SK-N-SH (cell line): ENCODE measurements at regions not wholly inside any gene's neighbourhood (a gene's known extent, or its start where the extent isn't known, plus 50 kb on each side); places are given as distances from the start of the nearest gene placed in this dataset.

ENCODE experiments used
- CTCF ChIP-seq: fragments of 200-600 bp; sonication (generic); IDR thresholded peaks from 2 replicates; pipeline ENCODE4 v1.6.1; 2017; ENCODE audit warnings: antibody characterized with exemption, mild to moderate bottlenecking, moderate library complexity
- JUND ChIP-seq: IDR thresholded peaks from 2 replicates; pipeline ENCODE4 v1.4.0; 2012

- TF ChIP-seq CTCF (no peak), JUND (no peak)
Measured at GRCh38 chr5:167463939-167464338, 827.5 kb upstream of the WWC1 start.
